SU-DHL-6 (cell line): ENCODE measurements at regions not wholly inside any gene's neighbourhood (a gene's known extent, or its start where the extent isn't known, plus 50 kb on each side); places are given as distances from the start of the nearest gene placed in this dataset.

Experiments used
- H2AFZ ChIP-seq: fragments of 200-600 bp; sonication (generic); 2 replicates; pipeline ENCODE4 v1.6.1; 2014; ENCODE audit warnings: low read depth, mild to moderate bottlenecking, moderate library complexity, mixed read lengths, antibody characterized with exemption, low read length; ENCODE audit not compliant: severe bottlenecking
- H3F3A ChIP-seq: fragments of 200-600 bp; shearing (Covaris generic); 2 replicates; pipeline ENCODE4 v1.6.0; 2016; ENCODE audit warnings: antibody characterized with exemption, mild to moderate bottlenecking; ENCODE audit not compliant: insufficient read depth
- H3K27ac ChIP-seq: fragments of 200-600 bp; sonication (generic); 2 replicates; pipeline ENCODE4 v1.5.1; 2016; ENCODE audit warnings: low read depth, mild to moderate bottlenecking, low read length, moderate library complexity, mixed read lengths
- H3K27me3 ChIP-seq: fragments of 200-600 bp; sonication (generic), shearing (Covaris generic); 2 replicates; pipeline ENCODE4 v1.6.0; 2014; ENCODE audit warnings: mild to moderate bottlenecking, low read length
- H3K36me3 ChIP-seq: fragments of 200-600 bp; sonication (generic); 2 replicates; pipeline ENCODE4 v1.6.1; 2014; ENCODE audit warnings: mild to moderate bottlenecking, low read length, mixed read lengths
- H3K4me2 ChIP-seq: fragments of 300-600, 200-600 bp; shearing (Covaris generic), sonication (generic); 2 replicates; pipeline ENCODE4 v1.6.0; 2014; ENCODE audit warnings: low read length, low read depth, mild to moderate bottlenecking; ENCODE audit not compliant: poor library complexity, severe bottlenecking
- H3K4me3 ChIP-seq: fragments of 200-600 bp; sonication (generic); 2 replicates; pipeline ENCODE4 v1.5.1; 2014; ENCODE audit warnings: antibody characterized with exemption, low read length, mild to moderate bottlenecking, mixed read lengths; ENCODE audit not compliant: insufficient read depth, poor library complexity, severe bottlenecking
- H3K79me2 ChIP-seq: fragments of 200-600 bp; sonication (generic); 2 replicates; pipeline ENCODE4 v1.6.1; 2014; ENCODE audit warnings: mild to moderate bottlenecking, low read length, moderate library complexity; ENCODE audit not compliant: insufficient read depth
- H3K9ac ChIP-seq: fragments of 200-600 bp; sonication (generic); 2 replicates; pipeline ENCODE4 v1.7.0; 2014; ENCODE audit warnings: mild to moderate bottlenecking, low read length
- H3K9me2 ChIP-seq: fragments of 200-600 bp; sonication (generic); replicated peaks from 2 replicates; pipeline ENCODE4 v1.6.1; 2014; ENCODE audit warnings: low read length; ENCODE audit not compliant: insufficient read depth
- H3K9me3 ChIP-seq: fragments of 200-600 bp; sonication (generic); 2 replicates; pipeline ENCODE4 v1.6.1; 2014; ENCODE audit warnings: low read length, mixed read lengths; ENCODE audit not compliant: insufficient read depth
- H4K20me1 ChIP-seq: fragments of 200-600 bp; sonication (generic); 2 replicates; pipeline ENCODE4 v1.6.1; 2014; ENCODE audit warnings: low read depth, mild to moderate bottlenecking, antibody characterized with exemption, low read length, moderate library complexity, mixed read lengths
- CTCF ChIP-seq: fragments of 200-600 bp; sonication (generic); IDR thresholded peaks from one replicate; pipeline ENCODE4 v1.5.1; 2017; ENCODE audit warnings: antibody characterized with exemption, mild to moderate bottlenecking, low read length, moderate library complexity; ENCODE audit not compliant: insufficient read depth, poor library complexity, severe bottlenecking
- EZH2phosphoT487 ChIP-seq: fragments of 200-600 bp; sonication (generic), shearing (Covaris generic); conservative IDR thresholded peaks from 2 replicates; pipeline ENCODE4 v1.6.1; 2018; ENCODE audit warnings: mild to moderate bottlenecking, antibody characterized with exemption, low read length, moderate library complexity, mixed read lengths

GRCh38 chr3:177721864-177722785 is 524.8 kb upstream of the TBL1XR1 start:
- H4K20me1 ChIP-seq = no peaks in the 10 kb centered on the region
- no peaks in the 10 kb centered on the region for H3K9me2 ChIP-seq
- H2AFZ ChIP-seq = no peak overlapping the region
- H3K27ac ChIP-seq = no peak overlapping the region
- TF ChIP-seq CTCF (no peak), EZH2phosphoT487 (no peak)
- H3K36me3 ChIP-seq = no peaks in the 10 kb centered on the region
- no peaks in the 10 kb centered on the region for H3K9me3 ChIP-seq
- no peaks in the 10 kb centered on the region for H3F3A ChIP-seq
- H3K9ac ChIP-seq = no peak overlapping the region
- H3K27me3 ChIP-seq = no peaks in the 10 kb centered on the region
- no peaks in the 10 kb centered on the region for H3K79me2 ChIP-seq
- H3K4me3 ChIP-seq = no peak overlapping the region
- no peak overlapping the region for H3K4me2 ChIP-seq

- Histone ChIP-seq H3K9me3 (no peaks in the 10 kb centered on the region), H4K20me1 (no peaks in the 10 kb centered on the region), H2AFZ (no peak overlapping the region), H3K9ac (no peak overlapping the region), H3K36me3 (no peaks in the 10 kb centered on the region), H3K4me2 (no peak overlapping the region), H3K4me3 (no peak overlapping the region), H3K79me2 (no peaks in the 10 kb centered on the region), H3F3A (no peaks in the 10 kb centered on the region), H3K27me3 (no peaks in the 10 kb centered on the region), H3K9me2 (no peaks in the 10 kb centered on the region), H3K27ac (no peak overlapping the region)
- no peak for TF ChIP-seq CTCF
- TF ChIP-seq EZH2phosphoT487 = no peak
These were observed 526.8 kb upstream of the TBL1XR1 start for GRCh38 chr3:177724020-177724638.

GRCh38 chr3:177725165-177725564 is 527.9 kb upstream of the TBL1XR1 start:
- Histone ChIP-seq H3K27ac (no peak overlapping the region), H4K20me1 (no peaks in the 10 kb centered on the region), H3K4me2 (no peak overlapping the region), H3K27me3 (no peaks in the 10 kb centered on the region), H3K36me3 (no peaks in the 10 kb centered on the region), H2AFZ (no peak overlapping the region), H3K9ac (no peak overlapping the region), H3K4me3 (no peak overlapping the region), H3F3A (no peaks in the 10 kb centered on the region), H3K9me3 (no peaks in the 10 kb centered on the region), H3K79me2 (no peaks in the 10 kb centered on the region), H3K9me2 (no peaks in the 10 kb centered on the region)
- TF ChIP-seq EZH2phosphoT487 (no peak), CTCF (no peak)
